HL-60 (cell line): ENCODE measurements at regions not wholly inside any gene's neighbourhood (a gene's known extent, or its start where the extent isn't known, plus 50 kb on each side); places are given as distances from the start of the nearest gene placed in this dataset.
A peak's percentile ranks its signal among the peaks of the same experiment; 100 is the strongest.

Experiments
- DNase-seq, 2 experiments: peaks; one replicate each; pipeline ENCODE4 v3.0.0-alpha.2; 2010 to 2020; ENCODE audit warnings: low read depth in 1 of 2, low spot score in 1 of 2
- H3K27ac ChIP-seq: fragments of 250-450 bp; sonication (Bioruptor Pico); replicated peaks from 2 replicates; pipeline ENCODE4 v1.5.1; 2020; ENCODE audit warnings: mild to moderate bottlenecking, moderate library complexity
- H3K27me3 ChIP-seq: fragments of 250-450 bp; sonication (Bioruptor Pico); 2 replicates; pipeline ENCODE4 v1.5.1; 2021; ENCODE audit warnings: mild to moderate bottlenecking, moderate library complexity; ENCODE audit not compliant: insufficient read depth, poor library complexity, severe bottlenecking
- H3K4me3 ChIP-seq: replicated peaks from 2 replicates; pipeline ENCODE4 v1.5.1; 2011; ENCODE audit warnings: mild to moderate bottlenecking, control low read depth, low read length; ENCODE audit not compliant: insufficient read depth
- CTCF ChIP-seq: IDR thresholded peaks from one replicate; pipeline ENCODE4 v1.5.1; 2011; ENCODE audit warnings: low read length, control low read depth, inconsistent platforms; ENCODE audit not compliant: insufficient read depth
- GABPA ChIP-seq: IDR thresholded peaks from 2 replicates; pipeline ENCODE4 v1.6.1; 2012; ENCODE audit warnings: low read depth
- POLR2AphosphoS5 ChIP-seq: IDR thresholded peaks from 2 replicates; pipeline ENCODE4 v1.6.1; 2012; ENCODE audit warnings: low read depth
- REST ChIP-seq: IDR thresholded peaks from 2 replicates; pipeline ENCODE4 v1.6.1; 2012; ENCODE audit warnings: low read depth; ENCODE audit not compliant: insufficient replicate concordance
- SPI1 ChIP-seq: IDR thresholded peaks from 2 replicates; pipeline ENCODE4 v1.6.1; 2012; ENCODE audit warnings: low read depth, mild to moderate bottlenecking, borderline replicate concordance

- DNase-seq = no peak
- no peak overlapping the region for H3K4me3 ChIP-seq
- H3K27me3 ChIP-seq = no peaks in the 10 kb centered on the region
- H3K27ac ChIP-seq = no peak overlapping the region
- no peak for TF ChIP-seq GABPA
- no peak for TF ChIP-seq CTCF
- TF ChIP-seq POLR2AphosphoS5 = no peak
- TF ChIP-seq REST = no peak
- no peak for TF ChIP-seq SPI1
These were observed 75.6 kb downstream of the TUSC7 start for GRCh38 chr3:116785226-116785625.

- Histone ChIP-seq H3K27me3 (no peaks in the 10 kb centered on the region), H3K27ac (no peak overlapping the region), H3K4me3 (no peak overlapping the region)
- TF ChIP-seq POLR2AphosphoS5 = no peak
- DNase-seq = no peak
These were observed 93.1 kb downstream of the TUSC7 start for GRCh38 chr3:116802651-116803050.

- H3K27me3 ChIP-seq = no peaks in the 10 kb centered on the region
- TF ChIP-seq GABPA (no peak), POLR2AphosphoS5 (no peak), SPI1 (no peak), CTCF (no peak), REST (no peak)
- no peak overlapping the region for H3K4me3 ChIP-seq
- no peak overlapping the region for H3K27ac ChIP-seq
- no peak for DNase-seq
These were observed 96.8 kb downstream of the TUSC7 start for GRCh38 chr3:116806351-116806750.

- Histone ChIP-seq H3K4me3 (no peak overlapping the region), H3K27me3 (no peaks in the 10 kb centered on the region), H3K27ac (no peak overlapping the region)
- no peak for TF ChIP-seq GABPA
- peak in 1 of 2 experiments; percentile 15 for DNase-seq
These were observed 99.1 kb downstream of the TUSC7 start for GRCh38 chr3:116808725-116809124.

GRCh38 chr3:116809208-116809607 lies 99.6 kb downstream of the TUSC7 start:
- Histone ChIP-seq H3K27me3 (no peaks in the 10 kb centered on the region), H3K4me3 (no peak overlapping the region), H3K27ac (no peak overlapping the region)
- no peak for TF ChIP-seq REST
- TF ChIP-seq CTCF = no peak
- no peak for TF ChIP-seq GABPA
- no peak for TF ChIP-seq SPI1
- no peak for TF ChIP-seq POLR2AphosphoS5
- peak in 1 of 2 experiments; percentile 46 for DNase-seq
